ENCODE measurements at regions not wholly inside any gene's neighbourhood (a gene's known extent, or its start where the extent isn't known, plus 50 kb on each side); places are given as distances from the start of the nearest gene placed in this dataset.

DNA sequence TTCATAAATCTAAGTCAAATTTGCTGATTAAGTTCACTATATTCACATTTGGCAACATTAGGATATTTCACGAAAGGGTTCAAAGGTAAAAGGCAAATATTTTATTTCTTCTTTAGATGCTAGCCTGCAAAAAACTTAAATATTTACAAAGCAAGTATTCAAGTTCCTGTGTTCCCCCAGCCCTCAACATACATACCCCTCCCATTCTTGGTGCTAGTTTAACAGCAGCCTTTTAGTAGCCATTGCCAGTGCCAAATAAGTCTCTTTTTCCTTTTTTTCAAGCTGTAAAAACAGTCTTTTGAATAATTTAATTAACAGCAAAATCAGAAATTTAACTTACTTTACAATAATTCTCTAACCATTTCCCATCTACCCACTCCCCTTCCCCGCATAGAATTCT, 288.5 kb upstream of the TMEM161B start:
- Histone ChIP-seq H2AFZ (ENCODE audit: low read length) (no peak overlapping the region), H3K27me3 (ENCODE audit: control insufficient read depth in 1 of 2, insufficient read depth in 2 of 2, low read length in 2 of 2) (no peaks in the 10 kb centered on the region), H3K79me2 (ENCODE audit: insufficient read depth, low read length) (no peaks in the 10 kb centered on the region), H3K27ac (ENCODE audit: extremely low read length, insufficient read depth, low read length) (no peak overlapping the region), H3K4me2 (ENCODE audit: low read depth, low read length) (no peak overlapping the region), H3K4me3 (replicated peaks in 1 of 3; ENCODE audit: insufficient read depth in 1 of 3, low read depth in 2 of 3, low read length in 3 of 3) (no peak overlapping the region), H3K4me1 (ENCODE audit: insufficient read depth, low read length) (no peaks in the 10 kb centered on the region), H4K20me1 (ENCODE audit: insufficient read depth, low read length) (no peaks in the 10 kb centered on the region), H3K36me3 (replicated peaks in 1 of 2; ENCODE audit: control insufficient read depth in 1 of 2, insufficient read depth in 2 of 2, low read length in 2 of 2) (no peaks in the 10 kb centered on the region), H3K9ac (ENCODE audit: insufficient read depth, low read depth, low read length) (no peak overlapping the region), H3K9me3 (ENCODE audit: low read length) (no peaks in the 10 kb centered on the region)
- no TSS peak for BruUV-seq (replicated peaks)
- WGBS (ENCODE audit: low lambda C conversion rate): 0% methylated on average over 2 of the region's 2 CpGs
- DNase-seq (ENCODE audit: low spot score) (no peak), ATAC-seq (no peak), FAIRE-seq (no peak)
- POLR2A ChIA-PET: no interaction called here
- in situ Hi-C loops (cut with HindIII; ENCODE audit: extremely low pct_ligation_motif_present, low pct_unique_long_range_greater_than_20kb): no loop called here
- TF ChIP-seq, protein P1, sequence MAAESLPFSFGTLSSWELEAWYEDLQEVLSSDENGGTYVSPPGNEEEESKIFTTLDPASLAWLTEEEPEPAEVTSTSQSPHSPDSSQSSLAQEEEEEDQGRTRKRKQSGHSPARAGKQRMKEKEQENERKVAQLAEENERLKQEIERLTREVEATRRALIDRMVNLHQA (CRISPR knock-in tag; IDR thresholded peaks at IDR 0.05): no peak
- TF ChIP-seq GFI1 (CRISPR knock-in tag; IDR thresholded peaks at IDR 0.05; ENCODE audit: borderline replicate concordance): no peak
- TF ChIP-seq, protein P2, sequence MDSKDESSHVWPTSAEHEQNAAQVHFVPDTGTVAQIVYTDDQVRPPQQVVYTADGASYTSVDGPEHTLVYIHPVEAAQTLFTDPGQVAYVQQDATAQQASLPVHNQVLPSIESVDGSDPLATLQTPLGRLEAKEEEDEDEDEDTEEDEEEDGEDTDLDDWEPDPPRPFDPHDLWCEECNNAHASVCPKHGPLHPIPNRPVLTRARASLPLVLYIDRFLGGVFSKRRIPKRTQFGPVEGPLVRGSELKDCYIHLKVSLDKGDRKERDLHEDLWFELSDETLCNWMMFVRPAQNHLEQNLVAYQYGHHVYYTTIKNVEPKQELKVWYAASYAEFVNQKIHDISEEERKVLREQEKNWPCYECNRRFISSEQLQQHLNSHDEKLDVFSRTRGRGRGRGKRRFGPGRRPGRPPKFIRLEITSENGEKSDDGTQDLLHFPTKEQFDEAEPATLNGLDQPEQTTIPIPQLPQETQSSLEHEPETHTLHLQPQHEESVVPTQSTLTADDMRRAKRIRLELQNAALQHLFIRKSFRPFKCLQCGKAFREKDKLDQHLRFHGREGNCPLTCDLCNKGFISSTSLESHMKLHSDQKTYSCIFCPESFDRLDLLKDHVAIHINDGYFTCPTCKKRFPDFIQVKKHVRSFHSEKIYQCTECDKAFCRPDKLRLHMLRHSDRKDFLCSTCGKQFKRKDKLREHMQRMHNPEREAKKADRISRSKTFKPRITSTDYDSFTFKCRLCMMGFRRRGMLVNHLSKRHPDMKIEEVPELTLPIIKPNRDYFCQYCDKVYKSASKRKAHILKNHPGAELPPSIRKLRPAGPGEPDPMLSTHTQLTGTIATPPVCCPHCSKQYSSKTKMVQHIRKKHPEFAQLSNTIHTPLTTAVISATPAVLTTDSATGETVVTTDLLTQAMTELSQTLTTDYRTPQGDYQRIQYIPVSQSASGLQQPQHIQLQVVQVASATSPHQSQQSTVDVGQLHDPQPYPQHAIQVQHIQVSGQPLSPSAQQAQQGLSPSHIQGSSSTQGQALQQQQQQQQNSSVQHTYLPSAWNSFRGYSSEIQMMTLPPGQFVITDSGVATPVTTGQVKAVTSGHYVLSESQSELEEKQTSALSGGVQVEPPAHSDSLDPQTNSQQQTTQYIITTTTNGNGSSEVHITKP (CRISPR knock-in tag; IDR thresholded peaks at IDR 0.05; ENCODE audit: low read depth): no peak
- TF ChIP-seq NCOA1 (CRISPR knock-in tag; IDR thresholded peaks at IDR 0.05): no peak
- no peak for TF ChIP-seq HNRNPH1 (optimal IDR thresholded peaks at IDR 0.05; ENCODE audit: low read depth, low read length)
- TF ChIP-seq ZNF383 (CRISPR knock-in tag; IDR thresholded peaks at IDR 0.05; ENCODE audit: borderline replicate concordance): no peak
- no peak for TF ChIP-seq ZNF878 (CRISPR knock-in tag; IDR thresholded peaks at IDR 0.05)
- TF ChIP-seq, protein P3, sequence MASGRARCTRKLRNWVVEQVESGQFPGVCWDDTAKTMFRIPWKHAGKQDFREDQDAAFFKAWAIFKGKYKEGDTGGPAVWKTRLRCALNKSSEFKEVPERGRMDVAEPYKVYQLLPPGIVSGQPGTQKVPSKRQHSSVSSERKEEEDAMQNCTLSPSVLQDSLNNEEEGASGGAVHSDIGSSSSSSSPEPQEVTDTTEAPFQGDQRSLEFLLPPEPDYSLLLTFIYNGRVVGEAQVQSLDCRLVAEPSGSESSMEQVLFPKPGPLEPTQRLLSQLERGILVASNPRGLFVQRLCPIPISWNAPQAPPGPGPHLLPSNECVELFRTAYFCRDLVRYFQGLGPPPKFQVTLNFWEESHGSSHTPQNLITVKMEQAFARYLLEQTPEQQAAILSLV (CRISPR knock-in tag; IDR thresholded peaks at IDR 0.05; ENCODE audit: borderline replicate concordance): no peak
- TF ChIP-seq, protein P4, sequence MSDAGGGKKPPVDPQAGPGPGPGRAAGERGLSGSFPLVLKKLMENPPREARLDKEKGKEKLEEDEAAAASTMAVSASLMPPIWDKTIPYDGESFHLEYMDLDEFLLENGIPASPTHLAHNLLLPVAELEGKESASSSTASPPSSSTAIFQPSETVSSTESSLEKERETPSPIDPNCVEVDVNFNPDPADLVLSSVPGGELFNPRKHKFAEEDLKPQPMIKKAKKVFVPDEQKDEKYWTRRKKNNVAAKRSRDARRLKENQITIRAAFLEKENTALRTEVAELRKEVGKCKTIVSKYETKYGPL (CRISPR knock-in tag; IDR thresholded peaks at IDR 0.05): no peak
- no peak for TF ChIP-seq HOXA5 (CRISPR knock-in tag; IDR thresholded peaks at IDR 0.05)
- no peak for TF ChIP-seq CCAR2 (optimal IDR thresholded peaks at IDR 0.05; ENCODE audit: low read depth, low read length)
- TF ChIP-seq, protein P5, sequence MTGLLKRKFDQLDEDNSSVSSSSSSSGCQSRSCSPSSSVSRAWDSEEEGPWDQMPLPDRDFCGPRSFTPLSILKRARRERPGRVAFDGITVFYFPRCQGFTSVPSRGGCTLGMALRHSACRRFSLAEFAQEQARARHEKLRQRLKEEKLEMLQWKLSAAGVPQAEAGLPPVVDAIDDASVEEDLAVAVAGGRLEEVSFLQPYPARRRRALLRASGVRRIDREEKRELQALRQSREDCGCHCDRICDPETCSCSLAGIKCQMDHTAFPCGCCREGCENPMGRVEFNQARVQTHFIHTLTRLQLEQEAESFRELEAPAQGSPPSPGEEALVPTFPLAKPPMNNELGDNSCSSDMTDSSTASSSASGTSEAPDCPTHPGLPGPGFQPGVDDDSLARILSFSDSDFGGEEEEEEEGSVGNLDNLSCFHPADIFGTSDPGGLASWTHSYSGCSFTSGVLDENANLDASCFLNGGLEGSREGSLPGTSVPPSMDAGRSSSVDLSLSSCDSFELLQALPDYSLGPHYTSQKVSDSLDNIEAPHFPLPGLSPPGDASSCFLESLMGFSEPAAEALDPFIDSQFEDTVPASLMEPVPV (CRISPR knock-in tag; IDR thresholded peaks at IDR 0.05): no peak
- no peak for TF ChIP-seq ZNF546 (CRISPR knock-in tag; conservative IDR thresholded peaks at IDR 0.05)
- TF ChIP-seq ZNF274 (CRISPR knock-in tag; IDR thresholded peaks at IDR 0.05): no peak
- no peak for TF ChIP-seq ISL2 (CRISPR knock-in tag; IDR thresholded peaks at IDR 0.05)
- intact Hi-C loops (cut with micrococcal nuclease; ENCODE audit: unreplicated experiment): no loop called here
- CTCF ChIA-PET (ENCODE audit: low intra/inter-chr PET ratio, low total read pairs): no interaction called here
